Activated CD4-positive, alpha-beta T cell treated with anti-CD3 and anti-CD28 coated beads, Interleukin-2, amount 50 U/mL, for 24 hours (primary cell): ENCODE measurements at regions not wholly inside any gene's neighbourhood (a gene's known extent, or its start where the extent isn't known, plus 50 kb on each side); places are given as distances from the start of the nearest gene placed in this dataset.

Source experiments
- DNase-seq, 2 donors: peaks; one replicate each; pipeline ENCODE4 v3.0.0-alpha.2; 2020; ENCODE audit warnings: low read depth in 1 of 2, low spot score in 1 of 2

GRCh38 chr2:67702284-67702683 lies 305.2 kb downstream of the ETAA1 start:
- DNase-seq: no peak

DNA sequence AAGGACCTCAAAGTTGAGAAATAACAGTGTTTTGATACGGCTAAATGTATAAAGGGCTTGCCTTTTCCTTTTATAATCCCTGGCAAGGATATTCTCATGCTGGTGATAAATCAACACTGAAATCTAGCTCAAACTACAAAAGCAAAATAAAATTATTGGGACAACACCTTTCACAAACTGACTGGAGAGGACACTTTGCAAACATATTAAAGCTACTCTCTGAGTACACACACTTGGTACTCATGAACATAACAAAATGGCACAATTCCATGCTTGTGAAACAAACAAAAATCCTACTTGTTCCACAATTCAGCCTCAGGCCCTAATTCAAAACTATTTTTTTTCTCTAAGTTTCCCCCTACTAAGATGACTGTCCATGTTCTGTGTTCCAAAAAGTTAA lies 305.8 kb downstream of the ETAA1 start:
- no peak for DNase-seq

GRCh38 chr2:67706082-67706481 lies 308.9 kb downstream of the ETAA1 start:
- DNase-seq: no peak

GRCh38 chr2:67707896-67708295 lies 310.8 kb downstream of the ETAA1 start:
- DNase-seq: no peak

DNA sequence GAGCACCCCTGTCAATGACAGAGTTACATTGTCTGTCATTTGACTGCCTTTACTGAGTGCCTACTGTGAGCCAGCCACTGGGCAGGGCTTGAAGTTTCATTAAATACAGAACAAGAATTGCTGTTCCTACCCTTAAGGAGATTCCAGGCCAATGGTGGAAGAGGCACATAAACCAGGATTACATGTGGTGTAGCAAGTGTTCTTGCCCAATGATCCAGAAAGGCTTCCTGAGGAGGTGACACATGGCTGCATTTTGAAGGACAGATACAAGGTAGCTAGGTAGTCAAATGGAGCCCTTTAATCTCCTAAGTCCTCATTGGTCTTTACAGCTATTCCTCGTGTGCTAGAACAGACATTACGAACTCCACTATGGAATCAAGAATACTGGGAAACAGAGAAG lies 312.7 kb downstream of the ETAA1 start:
- no peak for DNase-seq

- no peak for DNase-seq
These were observed 315.4 kb downstream of the ETAA1 start for GRCh38 chr2:67712484-67712883.

DNA sequence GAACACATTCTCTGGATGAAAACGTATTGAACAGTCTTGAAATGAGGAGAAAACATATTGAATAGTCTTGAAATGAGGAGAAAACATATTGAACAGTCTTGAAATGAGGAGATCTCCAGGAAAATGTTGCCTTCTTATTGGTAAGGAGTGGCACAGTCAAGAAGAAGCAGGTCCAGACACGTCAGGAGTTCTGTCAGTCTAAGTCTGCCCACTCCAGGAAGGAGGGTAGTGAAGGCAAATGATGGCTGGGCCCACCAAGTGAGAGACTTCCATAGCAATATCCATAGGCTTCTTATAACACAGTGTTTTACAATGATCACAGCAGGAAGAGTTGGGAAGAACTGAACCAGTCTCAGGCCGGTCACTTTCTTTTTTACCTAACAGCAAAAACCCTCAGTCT lies 316.2 kb downstream of the ETAA1 start:
- no peak for DNase-seq

GRCh38 chr2:67716895-67717396 lies 319.8 kb downstream of the ETAA1 start:
- no peak for DNase-seq

DNA sequence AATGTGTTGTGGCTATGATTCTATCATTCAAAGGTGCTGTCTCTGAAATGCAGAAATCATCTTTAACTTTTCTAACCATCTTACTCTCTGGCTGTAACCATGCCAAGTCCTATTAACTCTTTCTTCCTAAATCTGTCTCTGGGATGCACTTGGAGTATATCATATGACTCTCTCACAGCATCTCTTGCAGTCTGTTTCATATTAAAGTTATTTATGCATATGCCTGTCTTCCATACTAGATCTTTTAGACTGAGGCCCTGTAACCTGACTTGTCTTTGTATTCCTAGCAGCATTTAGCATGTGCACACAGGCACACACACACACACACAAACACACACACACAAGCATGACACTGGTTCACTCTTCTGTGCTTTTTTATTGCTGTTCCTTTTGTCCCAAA lies 320.6 kb downstream of the ETAA1 start:
- DNase-seq: no peak

DNA sequence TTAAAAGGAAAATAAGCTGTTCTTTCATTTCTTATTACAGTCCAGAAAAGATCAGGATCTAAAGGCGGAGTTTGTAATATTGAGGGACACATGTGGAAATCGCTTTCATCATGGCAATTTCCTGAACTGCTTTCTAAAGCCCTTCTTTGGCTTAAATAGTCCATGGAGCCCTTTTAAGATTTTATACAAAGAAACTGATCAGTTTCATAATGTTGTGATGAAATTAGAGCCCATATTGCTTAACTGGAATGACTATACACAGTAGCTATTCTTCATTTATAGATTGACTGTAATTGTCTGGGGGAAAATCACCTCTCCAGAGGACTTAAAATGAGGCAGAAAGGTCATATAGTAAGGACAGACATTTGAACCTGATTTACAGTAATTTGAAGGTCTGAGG lies 322.2 kb downstream of the ETAA1 start:
- no peak for DNase-seq

GRCh38 chr2:67721516-67721915 lies 324.4 kb downstream of the ETAA1 start:
- no peak for DNase-seq

DNA sequence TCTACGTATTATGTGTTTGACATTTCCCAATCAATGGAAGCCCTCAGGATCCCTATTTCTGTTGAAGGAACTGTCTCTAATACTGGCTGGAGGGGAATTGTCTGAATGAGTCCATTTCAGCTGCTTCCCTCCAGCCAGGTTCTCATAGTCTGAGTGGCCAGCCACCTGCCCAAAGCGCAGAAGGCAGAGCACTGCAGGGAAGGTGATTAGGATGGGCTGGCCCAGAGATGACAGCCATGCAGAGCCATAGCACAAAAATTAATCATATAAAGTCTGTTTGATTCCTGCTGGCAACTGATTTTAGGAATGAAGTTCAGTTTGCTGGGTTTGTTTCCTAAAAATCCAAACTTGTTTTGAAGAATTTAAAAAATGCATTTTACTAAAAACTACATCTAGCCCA lies 327.1 kb downstream of the ETAA1 start:
- DNase-seq: no peak

- no peak for DNase-seq
These were observed 328.6 kb downstream of the ETAA1 start for GRCh38 chr2:67725731-67726130.

DNA sequence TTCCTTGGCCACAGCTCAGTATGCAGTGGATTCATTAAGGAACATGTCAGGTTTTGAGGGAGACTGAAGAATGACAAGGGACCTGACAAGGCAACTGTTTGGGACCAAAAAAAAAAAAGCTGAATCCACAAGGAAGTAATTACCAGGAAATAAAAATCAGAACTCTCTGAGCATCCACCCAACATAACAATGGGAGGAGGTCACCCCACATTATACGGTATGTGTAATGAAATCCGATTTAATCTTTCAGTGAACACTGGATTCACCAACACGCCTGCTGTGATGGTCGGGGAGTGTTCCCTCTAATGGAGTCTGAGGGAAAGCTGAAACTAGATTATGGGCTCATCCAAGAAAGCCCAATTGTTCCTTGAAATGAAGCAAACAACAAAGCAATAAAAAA lies 329.3 kb downstream of the ETAA1 start:
- DNase-seq: no peak

DNA sequence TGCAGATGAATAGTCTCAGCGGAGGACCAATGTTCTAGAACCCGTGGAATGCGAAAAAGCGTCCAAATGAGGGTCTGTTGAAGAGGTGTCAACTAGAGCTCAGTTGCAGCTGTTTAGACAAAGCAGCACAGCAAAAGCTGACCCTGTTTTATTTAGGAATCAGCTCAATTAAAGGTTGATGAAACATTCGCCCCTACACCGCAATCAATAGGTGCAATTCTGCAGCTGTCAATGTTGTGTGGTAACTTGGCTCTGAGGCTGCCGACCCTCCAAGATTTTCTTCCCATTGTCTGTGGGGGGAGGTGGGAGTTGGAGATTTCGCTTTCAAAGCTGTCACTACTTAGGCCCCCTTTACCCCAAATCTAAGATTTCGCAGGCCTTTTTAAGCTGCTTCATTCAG lies 330.0 kb downstream of the ETAA1 start:
- no peak for DNase-seq

GRCh38 chr2:67727623-67728022 lies 330.5 kb downstream of the ETAA1 start:
- DNase-seq: no peak

GRCh38 chr2:67729474-67729873 lies 332.3 kb downstream of the ETAA1 start:
- DNase-seq: no peak

- no peak for DNase-seq
These were observed 329.3 kb downstream of the C1D start for GRCh38 chr2:67733517-67733916.

GRCh38 chr2:67752199-67752598 lies 310.6 kb downstream of the C1D start:
- no peak for DNase-seq

GRCh38 chr2:67752969-67753368 lies 309.8 kb downstream of the C1D start:
- DNase-seq: no peak

- DNase-seq: no peak
These were observed 307.5 kb downstream of the C1D start for GRCh38 chr2:67755156-67755882.

- no peak for DNase-seq
These were observed 301.8 kb downstream of the C1D start for GRCh38 chr2:67760995-67761394.

- no peak for DNase-seq
These were observed 291.4 kb downstream of the C1D start for GRCh38 chr2:67771380-67771779.
